Mesothelial cell of epicardium (in vitro differentiated cells): ENCODE measurements at regions not wholly inside any gene's neighbourhood (a gene's known extent, or its start where the extent isn't known, plus 50 kb on each side); places are given as distances from the start of the nearest gene placed in this dataset.

ENCODE experiments used
- DNase-seq, 2 experiments: peaks; one replicate each; pipeline ENCODE4 v3.0.0; 2021; ENCODE audit warnings: low spot score in 2 of 2; ENCODE audit not compliant: unreplicated experiment in 2 of 2
- H3K27ac Mint-ChIP-seq: 2 replicates; pipeline ENCODE4 v1.8.0; 2021; ENCODE audit warnings: mixed read lengths
- H3K27me3 Mint-ChIP-seq: 2 replicates; pipeline ENCODE4 v1.8.0; 2021; ENCODE audit warnings: low read depth, mixed read lengths
- H3K36me3 Mint-ChIP-seq: 2 replicates; pipeline ENCODE4 v1.8.0; 2021; ENCODE audit warnings: mixed read lengths
- H3K4me1 Mint-ChIP-seq: 2 replicates; pipeline ENCODE4 v1.8.0; 2021; ENCODE audit warnings: mixed read lengths
- H3K4me3 Mint-ChIP-seq: 2 replicates; pipeline ENCODE4 v1.8.0; 2021; ENCODE audit warnings: mild to moderate bottlenecking, moderate library complexity, mixed read lengths
- H3K9me3 Mint-ChIP-seq: 2 replicates; pipeline ENCODE4 v1.8.0; 2021; ENCODE audit warnings: mixed read lengths
- CTCF ChIP-seq: fragments of 200-600 bp; sonication (generic); IDR thresholded peaks from one replicate; pipeline ENCODE4 v1.5.0; 2021; ENCODE audit warnings: antibody characterized with exemption; ENCODE audit not compliant: unreplicated experiment

GRCh38 chr12:98274430-98275130 lies 240.8 kb upstream of the TMPO start:
- Mint-ChIP-seq H3K9me3 (peaks cover 22% of the 10 kb centered on the region), H3K4me1 (peaks cover 8% of the 10 kb centered on the region), H3K27ac (no peak overlapping the region), H3K4me3 (no peak overlapping the region), H3K27me3 (peaks cover 2% of the 10 kb centered on the region), H3K36me3 (no peaks in the 10 kb centered on the region)
- DNase-seq, result no peak
- TF ChIP-seq CTCF, result no peak

GRCh38 chr12:98275131-98275475 lies 240.3 kb upstream of the TMPO start:
- H3K9me3 Mint-ChIP-seq, result peaks cover 17% of the 10 kb centered on the region
- H3K4me3 Mint-ChIP-seq, result no peak overlapping the region
- peaks cover 8% of the 10 kb centered on the region for H3K4me1 Mint-ChIP-seq
- H3K27ac Mint-ChIP-seq, result no peak overlapping the region
- peaks cover 2% of the 10 kb centered on the region for H3K27me3 Mint-ChIP-seq
- no peak for TF ChIP-seq CTCF
- no peak for DNase-seq
- H3K36me3 Mint-ChIP-seq, result no peaks in the 10 kb centered on the region

GRCh38 chr12:98280152-98280551 lies 235.2 kb upstream of the TMPO start:
- Mint-ChIP-seq H3K4me1 (no peaks in the 10 kb centered on the region), H3K27ac (no peak overlapping the region), H3K36me3 (no peaks in the 10 kb centered on the region), H3K9me3 (no peaks in the 10 kb centered on the region), H3K27me3 (peaks cover 17% of the 10 kb centered on the region), H3K4me3 (no peak overlapping the region)
- DNase-seq, result no peak
- no peak for TF ChIP-seq CTCF

- no peak for DNase-seq
- Mint-ChIP-seq H3K9me3 (no peaks in the 10 kb centered on the region), H3K36me3 (no peaks in the 10 kb centered on the region), H3K27me3 (peaks cover 21% of the 10 kb centered on the region), H3K27ac (no peak overlapping the region), H3K4me1 (no peaks in the 10 kb centered on the region), H3K4me3 (no peak overlapping the region)
- no peak for TF ChIP-seq CTCF
Observed at GRCh38 chr12:98280621-98281020, 234.8 kb upstream of the TMPO start.

- no peak for TF ChIP-seq CTCF
- no peak overlapping the region for H3K4me3 Mint-ChIP-seq
- H3K27ac Mint-ChIP-seq, result no peak overlapping the region
- peaks cover 1% of the 10 kb centered on the region for H3K9me3 Mint-ChIP-seq
- H3K27me3 Mint-ChIP-seq, result peaks cover 66% of the 10 kb centered on the region
- H3K36me3 Mint-ChIP-seq, result no peaks in the 10 kb centered on the region
- DNase-seq, result no peak
- no peaks in the 10 kb centered on the region for H3K4me1 Mint-ChIP-seq
Observed at GRCh38 chr12:98291828-98292227, 223.6 kb upstream of the TMPO start.
